Spinal cord (tissue), 9 donors: ENCODE measurements at regions not wholly inside any gene's neighbourhood (a gene's known extent, or its start where the extent isn't known, plus 50 kb on each side); places are given as distances from the start of the nearest gene placed in this dataset.
A peak's percentile ranks its signal among the peaks of the same experiment; 100 is the strongest.

Experiments
- DNase-seq, 6 donors: peaks; one replicate each; pipeline versions ENCODE4 v3.0.0 to v3.0.0-alpha.2; 2013 to 2015; ENCODE audit warnings: low spot score in 6 of 6, low read depth in 4 of 6
- H3K27ac ChIP-seq: one replicate; pipeline ENCODE4 v1.5.1; 2013; ENCODE audit warnings: low read depth, low read length, control low read depth
- H3K27me3 ChIP-seq: one replicate; pipeline ENCODE4 v1.6.1; 2013; ENCODE audit warnings: low read length; ENCODE audit not compliant: control insufficient read depth, insufficient read depth
- H3K36me3 ChIP-seq: one replicate; pipeline ENCODE4 v1.6.1; 2013; ENCODE audit warnings: low read length; ENCODE audit not compliant: control insufficient read depth, insufficient read depth
- H3K4me1 ChIP-seq: one replicate; pipeline ENCODE4 v1.6.1; 2013; ENCODE audit warnings: low read length; ENCODE audit not compliant: control insufficient read depth, insufficient read depth
- H3K4me3 ChIP-seq: one replicate; pipeline ENCODE4 v1.5.1; 2013; ENCODE audit warnings: low read depth, low read length, control low read depth
- H3K9me3 ChIP-seq: one replicate; pipeline ENCODE4 v1.6.1; 2013; ENCODE audit warnings: low read length; ENCODE audit not compliant: control insufficient read depth, insufficient read depth
- WGBS: methylation state at CpG from one replicate; pipeline ENCODE4 v1.1.5; 2013; ENCODE audit warnings: missing lambda C conversion rate; ENCODE audit not compliant: insufficient coverage; 5-methylcytosine and 5-hydroxymethylcytosine counted together
- donor health status: healthy.

DNA sequence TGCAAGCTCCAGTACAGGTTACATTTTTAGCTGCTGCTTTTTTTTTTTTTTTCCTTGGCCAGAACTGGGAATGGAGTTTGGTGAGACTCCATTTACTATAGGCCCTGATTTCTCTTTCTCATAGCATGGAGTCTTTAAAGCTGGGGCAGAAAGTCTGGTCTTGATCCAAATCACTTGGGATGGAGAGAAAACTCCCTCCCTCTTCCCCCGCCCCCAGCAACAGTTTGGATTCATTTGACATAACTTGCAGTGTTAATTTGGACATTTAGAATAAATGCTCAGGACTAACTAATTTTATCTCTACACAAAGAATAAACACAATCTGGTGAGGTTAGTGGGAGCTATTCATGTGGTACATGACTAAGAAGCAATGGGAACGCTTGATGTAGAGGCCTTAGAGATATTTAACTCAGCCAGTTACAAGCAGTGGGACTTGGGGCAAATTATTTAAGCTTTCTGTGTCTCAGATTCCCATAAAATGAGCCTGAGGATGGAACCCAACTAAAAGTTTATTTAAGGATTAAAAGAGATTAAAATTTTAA lies 107.3 kb upstream of the ARHGAP5 start:
- Histone ChIP-seq H3K36me3 (peaks cover 1% of the 10 kb centered on the region), H3K4me1 (peaks cover 12% of the 10 kb centered on the region), H3K27me3 (no peaks in the 10 kb centered on the region), H3K4me3 (no peak overlapping the region), H3K27ac (no peak overlapping the region), H3K9me3 (peaks cover 6% of the 10 kb centered on the region)
- DNase-seq, result peak in 1 of 6 donors; percentile 67
- 100% methylated on average over 1 of the region's 2 CpGs for WGBS

DNA sequence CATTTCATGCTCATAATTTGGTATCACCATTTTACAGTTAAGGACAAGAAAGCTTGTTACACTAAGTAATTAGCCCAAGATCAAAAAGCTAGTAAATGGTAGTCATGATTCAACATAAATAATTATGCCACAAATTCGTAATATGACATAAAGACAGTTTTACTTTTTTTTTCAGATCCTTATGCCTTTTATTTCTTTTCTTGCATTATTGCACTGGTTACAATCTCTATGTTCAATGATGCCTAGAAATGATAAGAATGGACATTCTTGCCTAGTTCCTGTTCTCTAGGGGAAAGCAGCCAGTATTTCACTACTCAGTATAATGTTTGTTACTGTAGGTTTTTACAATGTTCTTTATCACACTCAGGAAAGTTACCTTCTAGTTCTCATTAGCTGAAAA lies 106.4 kb upstream of the ARHGAP5 start:
- Histone ChIP-seq H3K9me3 (peaks cover 6% of the 10 kb centered on the region), H3K27me3 (no peaks in the 10 kb centered on the region), H3K27ac (no peak overlapping the region), H3K36me3 (peaks cover 4% of the 10 kb centered on the region), H3K4me3 (no peak overlapping the region), H3K4me1 (peaks cover 3% of the 10 kb centered on the region)
- WGBS, result no CpG with 5 or more reads among the region's 1 CpG
- DNase-seq, result no peak

DNA sequence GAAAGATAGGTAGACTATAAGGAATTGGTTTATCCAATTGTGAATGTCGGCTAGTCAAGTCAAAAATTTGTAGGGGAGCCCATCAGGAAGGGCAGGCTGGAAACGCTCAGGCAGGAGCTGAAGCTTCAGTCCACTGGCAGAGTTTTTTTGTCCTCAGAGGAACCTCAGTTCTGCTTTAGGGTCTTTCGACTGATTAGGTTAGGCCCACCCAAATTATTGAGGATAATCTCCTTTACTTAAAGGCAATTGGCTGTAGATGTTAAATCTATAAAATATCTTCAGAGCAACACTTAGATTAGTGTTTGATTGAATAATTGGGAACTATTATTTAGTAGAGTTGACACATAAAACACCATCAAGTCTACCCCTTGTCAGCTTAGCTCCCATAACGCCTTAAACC lies 105.5 kb upstream of the ARHGAP5 start:
- H3K36me3 ChIP-seq, result peaks cover 4% of the 10 kb centered on the region
- H3K9me3 ChIP-seq, result peaks cover 6% of the 10 kb centered on the region
- WGBS, result 93% methylated on average over 2 of the region's 4 CpGs
- no peak overlapping the region for H3K4me3 ChIP-seq
- no peak for DNase-seq
- H3K27me3 ChIP-seq, result no peaks in the 10 kb centered on the region
- H3K27ac ChIP-seq, result no peak overlapping the region
- H3K4me1 ChIP-seq, result peaks cover 3% of the 10 kb centered on the region

- no peak overlapping the region for H3K27ac ChIP-seq
- H3K9me3 ChIP-seq, result peaks cover 6% of the 10 kb centered on the region
- no peak overlapping the region for H3K4me3 ChIP-seq
- no peaks in the 10 kb centered on the region for H3K27me3 ChIP-seq
- H3K36me3 ChIP-seq, result peaks cover 4% of the 10 kb centered on the region
- no CpG with 5 or more reads among the region's 3 CpGs for WGBS
- DNase-seq, result peak in 1 of 6 donors; percentile 11
- H3K4me1 ChIP-seq, result no peaks in the 10 kb centered on the region
Observed at GRCh38 chr14:31977001-31977556, 100.0 kb upstream of the ARHGAP5 start.

DNA sequence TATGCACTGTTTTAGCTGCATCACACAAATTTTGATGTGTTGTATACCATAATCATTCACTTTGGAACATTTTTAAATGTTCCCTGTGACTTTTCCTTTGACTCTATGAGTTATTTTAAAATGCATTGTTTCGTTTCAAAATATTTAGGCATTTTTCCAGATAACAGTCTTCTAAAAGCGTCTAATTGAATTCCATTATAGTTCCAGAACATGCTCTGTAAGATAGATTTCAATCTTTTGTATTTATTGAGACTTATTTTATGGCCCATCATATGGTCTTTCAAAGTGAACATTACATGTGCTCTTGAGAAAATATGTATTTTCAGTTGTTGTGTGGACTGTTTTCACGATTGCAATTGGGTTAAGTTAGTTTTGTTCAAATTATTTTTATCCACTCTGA lies 98.7 kb upstream of the ARHGAP5 start:
- H3K36me3 ChIP-seq, result peaks cover 4% of the 10 kb centered on the region
- WGBS, result no CpG with 5 or more reads among the region's 3 CpGs
- H3K9me3 ChIP-seq, result peaks cover 6% of the 10 kb centered on the region
- no peak overlapping the region for H3K27ac ChIP-seq
- DNase-seq, result no peak
- H3K27me3 ChIP-seq, result no peaks in the 10 kb centered on the region
- H3K4me3 ChIP-seq, result no peak overlapping the region
- no peaks in the 10 kb centered on the region for H3K4me1 ChIP-seq

- no peak overlapping the region for H3K27ac ChIP-seq
- no peaks in the 10 kb centered on the region for H3K36me3 ChIP-seq
- WGBS, result no CpG with 5 or more reads among the region's 1 CpG
- H3K4me1 ChIP-seq, result no peaks in the 10 kb centered on the region
- no peaks in the 10 kb centered on the region for H3K27me3 ChIP-seq
- no peak overlapping the region for H3K4me3 ChIP-seq
- H3K9me3 ChIP-seq, result peaks cover 10% of the 10 kb centered on the region
- DNase-seq, result no peak
Observed at GRCh38 chr14:31982642-31983041, 94.5 kb upstream of the ARHGAP5 start.

DNA sequence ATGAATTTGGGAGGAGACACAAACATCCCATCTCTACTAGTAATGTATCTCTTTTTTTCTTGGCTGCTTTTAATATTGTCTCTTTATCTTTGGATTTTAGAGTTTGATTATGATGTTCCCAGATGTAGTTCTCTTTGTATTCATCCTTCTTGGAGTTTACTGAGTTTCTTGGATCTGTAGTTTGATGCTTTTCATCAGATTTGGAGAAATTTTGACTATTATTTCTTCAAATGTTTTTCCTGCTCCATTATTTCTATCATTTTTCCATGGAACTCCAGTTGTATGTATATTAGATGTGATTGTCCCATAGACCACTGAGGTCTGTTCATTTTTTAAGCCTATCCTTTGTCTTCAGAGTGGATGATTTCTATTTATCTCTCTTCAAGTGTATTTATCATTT lies 90.7 kb upstream of the ARHGAP5 start:
- no peak for DNase-seq
- H3K9me3 ChIP-seq, result peaks cover 10% of the 10 kb centered on the region
- no peak overlapping the region for H3K4me3 ChIP-seq
- H3K27me3 ChIP-seq, result no peaks in the 10 kb centered on the region
- no peaks in the 10 kb centered on the region for H3K36me3 ChIP-seq
- no peak overlapping the region for H3K27ac ChIP-seq
- H3K4me1 ChIP-seq, result no peaks in the 10 kb centered on the region

- WGBS, result no CpG with 5 or more reads among the region's 1 CpG
- H3K4me1 ChIP-seq, result no peaks in the 10 kb centered on the region
- no peak overlapping the region for H3K4me3 ChIP-seq
- no peak for DNase-seq
- peaks cover 10% of the 10 kb centered on the region for H3K9me3 ChIP-seq
- H3K36me3 ChIP-seq, result no peaks in the 10 kb centered on the region
- H3K27me3 ChIP-seq, result no peaks in the 10 kb centered on the region
- no peak overlapping the region for H3K27ac ChIP-seq
Observed at GRCh38 chr14:31987721-31988120, 89.4 kb upstream of the ARHGAP5 start.

DNA sequence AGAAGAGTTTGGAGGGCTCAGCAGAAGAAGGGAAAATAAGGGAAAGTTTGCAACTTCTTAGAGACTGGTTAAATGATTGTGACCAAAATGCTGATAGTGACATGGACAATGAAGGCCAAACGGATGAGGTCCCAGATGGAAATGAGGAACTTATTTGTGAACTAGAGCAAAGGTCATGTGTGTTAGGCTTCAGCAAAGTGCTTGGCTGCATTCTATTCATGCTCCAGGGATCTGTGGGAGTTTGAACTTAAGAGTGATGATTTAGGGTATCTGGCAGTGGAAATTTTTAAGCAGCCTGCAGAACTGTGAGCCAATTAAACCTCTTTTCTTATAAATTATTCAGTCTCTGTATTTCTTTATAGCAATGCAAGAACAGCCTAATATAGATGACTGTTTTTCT lies 88.9 kb upstream of the ARHGAP5 start:
- 83% methylated on average over 1 of the region's 1 CpG for WGBS
- no peak for DNase-seq
- Histone ChIP-seq H3K36me3 (no peaks in the 10 kb centered on the region), H3K4me1 (no peaks in the 10 kb centered on the region), H3K27me3 (no peaks in the 10 kb centered on the region), H3K27ac (no peak overlapping the region), H3K4me3 (no peak overlapping the region), H3K9me3 (peaks cover 10% of the 10 kb centered on the region)

- Histone ChIP-seq H3K9me3 (peaks cover 5% of the 10 kb centered on the region), H3K27ac (peak overlapping the region; percentile 62), H3K4me3 (no peak overlapping the region), H3K27me3 (no peaks in the 10 kb centered on the region), H3K4me1 (no peaks in the 10 kb centered on the region), H3K36me3 (no peaks in the 10 kb centered on the region)
- WGBS, result no CpG with 5 or more reads among the region's 6 CpGs
- peak in 2 of 6 donors; percentile 22 to 39 for DNase-seq
Observed at GRCh38 chr14:31990183-31990857, 86.8 kb upstream of the ARHGAP5 start.
